ENCODE measurements at regions not wholly inside any gene's neighbourhood (a gene's known extent, or its start where the extent isn't known, plus 50 kb on each side); places are given as distances from the start of the nearest gene placed in this dataset.

DNA sequence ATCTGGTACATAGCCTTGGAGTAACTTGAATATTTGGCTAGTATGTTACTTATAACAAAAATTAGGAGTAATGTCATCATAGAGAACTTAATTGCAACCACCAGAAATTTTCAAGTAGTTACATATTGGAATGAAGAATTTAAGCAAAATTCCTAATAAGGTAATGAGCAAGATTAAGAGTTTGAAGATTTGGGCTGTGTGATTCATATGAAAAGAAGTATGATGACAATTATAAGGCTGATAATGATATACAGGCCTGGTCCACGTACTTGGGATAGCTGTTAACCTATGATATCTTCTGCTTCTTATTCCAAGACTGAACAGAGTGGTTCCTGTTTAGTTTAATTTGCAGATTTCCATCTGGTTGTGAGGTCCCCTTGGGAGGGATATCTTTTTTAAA, 463.9 kb downstream of the RAPGEF2 start:
- TF ChIP-seq, protein P1, sequence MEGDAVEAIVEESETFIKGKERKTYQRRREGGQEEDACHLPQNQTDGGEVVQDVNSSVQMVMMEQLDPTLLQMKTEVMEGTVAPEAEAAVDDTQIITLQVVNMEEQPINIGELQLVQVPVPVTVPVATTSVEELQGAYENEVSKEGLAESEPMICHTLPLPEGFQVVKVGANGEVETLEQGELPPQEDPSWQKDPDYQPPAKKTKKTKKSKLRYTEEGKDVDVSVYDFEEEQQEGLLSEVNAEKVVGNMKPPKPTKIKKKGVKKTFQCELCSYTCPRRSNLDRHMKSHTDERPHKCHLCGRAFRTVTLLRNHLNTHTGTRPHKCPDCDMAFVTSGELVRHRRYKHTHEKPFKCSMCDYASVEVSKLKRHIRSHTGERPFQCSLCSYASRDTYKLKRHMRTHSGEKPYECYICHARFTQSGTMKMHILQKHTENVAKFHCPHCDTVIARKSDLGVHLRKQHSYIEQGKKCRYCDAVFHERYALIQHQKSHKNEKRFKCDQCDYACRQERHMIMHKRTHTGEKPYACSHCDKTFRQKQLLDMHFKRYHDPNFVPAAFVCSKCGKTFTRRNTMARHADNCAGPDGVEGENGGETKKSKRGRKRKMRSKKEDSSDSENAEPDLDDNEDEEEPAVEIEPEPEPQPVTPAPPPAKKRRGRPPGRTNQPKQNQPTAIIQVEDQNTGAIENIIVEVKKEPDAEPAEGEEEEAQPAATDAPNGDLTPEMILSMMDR (IDR thresholded peaks at IDR 0.05): no peak
- no peak for TF ChIP-seq ZFX (IDR thresholded peaks at IDR 0.05; ENCODE audit: borderline replicate concordance)

All from 22Rv1 (cell line).